T-helper 1 cell treated with Interleukin-12 subunit alpha and Interleukin-12 subunit beta and Interleukin-4 antibody, amounts not matched to agents 30 ng/mL and 1 ng/mL, for 36 hours (primary cell): ENCODE measurements at regions not wholly inside any gene's neighbourhood (a gene's known extent, or its start where the extent isn't known, plus 50 kb on each side); places are given as distances from the start of the nearest gene placed in this dataset.

Experiments
- intact Hi-C: fragments of 100-400 bp; cut with micrococcal nuclease; formaldehyde crosslinking; loops from one replicate; pipeline ENCODE4 v1.15.1; 2024

- intact Hi-C loops = no loop called here
These were observed 76.4 kb upstream of the HELT start for GRCh38 chr4:184941671-184942418.

- intact Hi-C loops = no loop called here
These were observed 75.6 kb upstream of the HELT start for GRCh38 chr4:184942444-184943425.

GRCh38 chr4:184949020-184949419 lies 69.3 kb upstream of the HELT start:
- intact Hi-C loops = no loop called here

- intact Hi-C loops = no loop called here
These were observed 68.0 kb upstream of the HELT start for GRCh38 chr4:184950117-184950830.

GRCh38 chr4:184950926-184951325 lies 67.4 kb upstream of the HELT start:
- intact Hi-C loops = no loop called here

GRCh38 chr4:184951668-184952160 lies 66.6 kb upstream of the HELT start:
- intact Hi-C loops = no loop called here

GRCh38 chr4:184952522-184952921 lies 65.8 kb upstream of the HELT start:
- intact Hi-C loops = no loop called here

GRCh38 chr4:184953421-184953945 lies 64.8 kb upstream of the HELT start:
- intact Hi-C loops = no loop called here

- intact Hi-C loops = no loop called here
These were observed 64.3 kb upstream of the HELT start for GRCh38 chr4:184953971-184954370.

- intact Hi-C loops = no loop called here
These were observed 63.8 kb upstream of the HELT start for GRCh38 chr4:184954482-184954881.

- intact Hi-C loops = no loop called here
These were observed 63.2 kb upstream of the HELT start for GRCh38 chr4:184955116-184955515.

- intact Hi-C loops = no loop called here
These were observed 62.7 kb upstream of the HELT start for GRCh38 chr4:184955636-184956035.

- intact Hi-C loops = no loop called here
These were observed 60.7 kb upstream of the HELT start for GRCh38 chr4:184957446-184958115.

GRCh38 chr4:184958127-184958922 lies 60.0 kb upstream of the HELT start:
- intact Hi-C loops = no loop called here

- intact Hi-C loops = no loop called here
These were observed 59.4 kb upstream of the HELT start for GRCh38 chr4:184958923-184959210.

GRCh38 chr4:184959309-184959708 lies 59.0 kb upstream of the HELT start:
- intact Hi-C loops = no loop called here

- intact Hi-C loops = loop anchor here (5.0 to 10.0 kb wide), 4 partner anchors 105 to 1235 kb away; partner anchors contain the start of gene CYP4V2
These were observed 58.5 kb upstream of the HELT start for GRCh38 chr4:184959786-184960185.

GRCh38 chr4:184960505-184960971 lies 57.8 kb upstream of the HELT start:
- intact Hi-C loops = loop anchor here (5.0 to 10.0 kb wide), 4 partner anchors 106 to 1234 kb away; partner anchors contain the start of gene CYP4V2

- intact Hi-C loops = loop anchor here (5.0 to 10.0 kb wide), 4 partner anchors 107 to 1233 kb away; partner anchors contain the start of gene CYP4V2
These were observed 56.6 kb upstream of the HELT start for GRCh38 chr4:184961660-184962059.
